GM19372 (cell line): ENCODE measurements at regions not wholly inside any gene's neighbourhood (a gene's known extent, or its start where the extent isn't known, plus 50 kb on each side); places are given as distances from the start of the nearest gene placed in this dataset.
"Not testable (repeated sequence)": the region's sequence is repeated elsewhere in the genome, so short reads cannot be mapped to it uniquely, and the experiment has no call there.

Experiments
- ATAC-seq: cut with Tn5 transposase; IDR thresholded peaks from one replicate; pipeline ENCODE4 v1.9.1; 2021; ENCODE audit warnings: mild to moderate bottlenecking, low read depth, moderate library complexity; ENCODE audit not compliant: unreplicated experiment

DNA sequence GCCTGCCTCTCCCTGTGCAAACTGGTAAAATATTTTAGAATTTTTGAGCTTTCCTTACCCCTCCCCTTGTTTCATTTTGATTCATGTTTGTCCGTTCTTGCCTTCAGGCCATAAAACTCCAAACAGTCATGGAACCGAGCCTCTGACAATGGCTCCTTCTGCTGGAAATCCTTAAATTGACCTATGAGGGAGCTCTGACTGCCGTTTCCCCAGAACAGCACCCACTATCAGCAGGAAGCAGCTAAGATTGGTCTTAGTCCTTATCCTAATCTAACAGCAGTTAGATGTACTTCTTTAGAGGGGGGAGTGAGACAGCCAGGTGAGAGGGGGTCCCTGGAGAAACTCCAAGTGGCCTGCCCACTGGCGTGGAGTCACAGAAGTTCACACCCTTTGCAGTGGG is 106.7 kb downstream of the FAM174A start:
- no peak for ATAC-seq

DNA sequence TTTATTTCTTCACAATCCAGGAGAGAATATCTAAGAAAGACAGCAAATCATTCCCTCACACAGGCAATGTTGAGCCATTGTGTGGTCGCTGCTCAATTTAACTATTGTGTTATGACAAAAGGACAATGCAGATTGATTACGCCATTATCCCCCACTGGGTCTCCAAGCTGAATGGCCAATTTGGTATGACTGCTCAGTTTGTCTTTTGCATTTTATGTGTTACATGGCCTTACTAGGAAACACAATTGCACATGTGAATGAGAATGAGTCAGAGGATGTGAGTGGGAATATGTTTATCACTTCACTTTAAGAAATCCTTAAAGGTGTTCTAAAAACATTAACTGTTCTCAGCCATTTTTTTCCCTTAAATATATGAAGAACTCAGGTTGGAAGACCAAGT is 108.3 kb downstream of the FAM174A start:
- no peak for ATAC-seq

DNA sequence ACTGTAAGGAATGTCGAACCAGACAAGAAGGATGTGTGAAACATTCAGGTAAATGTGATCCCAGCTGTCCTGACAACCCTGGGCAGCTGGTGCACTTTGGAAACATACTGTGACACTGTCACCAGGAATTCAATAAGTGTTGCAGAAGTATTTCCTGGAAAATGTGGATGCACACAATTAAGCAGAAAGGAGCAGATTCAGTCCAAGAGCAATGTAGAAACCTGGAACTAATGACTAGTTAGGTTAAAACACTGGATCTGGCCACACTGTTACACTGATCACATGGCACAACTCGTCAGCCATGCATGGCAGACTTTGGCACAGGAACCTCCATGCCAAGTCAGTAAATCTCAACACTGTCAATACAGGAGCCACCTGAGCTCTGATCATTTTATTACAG is 109.0 kb downstream of the FAM174A start:
- no peak for ATAC-seq

DNA sequence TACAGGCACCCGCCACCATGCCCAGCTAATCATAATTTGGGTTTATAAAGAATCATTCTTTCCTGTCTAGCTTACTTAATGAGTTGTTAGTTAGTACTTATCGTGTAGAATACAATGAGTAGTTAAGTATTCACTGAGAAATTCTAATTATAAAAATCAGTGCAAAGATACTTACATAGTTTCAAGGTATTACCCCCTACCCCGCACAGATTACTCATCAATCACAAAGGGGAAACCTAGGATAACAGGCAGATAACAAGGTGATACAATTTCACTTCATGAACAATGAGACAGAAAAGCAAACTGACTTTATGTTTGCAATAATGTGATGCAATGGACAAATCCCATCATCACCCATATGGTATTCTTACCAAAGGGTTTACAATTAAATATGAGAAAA is 109.6 kb downstream of the FAM174A start:
- ATAC-seq, result no peak

DNA sequence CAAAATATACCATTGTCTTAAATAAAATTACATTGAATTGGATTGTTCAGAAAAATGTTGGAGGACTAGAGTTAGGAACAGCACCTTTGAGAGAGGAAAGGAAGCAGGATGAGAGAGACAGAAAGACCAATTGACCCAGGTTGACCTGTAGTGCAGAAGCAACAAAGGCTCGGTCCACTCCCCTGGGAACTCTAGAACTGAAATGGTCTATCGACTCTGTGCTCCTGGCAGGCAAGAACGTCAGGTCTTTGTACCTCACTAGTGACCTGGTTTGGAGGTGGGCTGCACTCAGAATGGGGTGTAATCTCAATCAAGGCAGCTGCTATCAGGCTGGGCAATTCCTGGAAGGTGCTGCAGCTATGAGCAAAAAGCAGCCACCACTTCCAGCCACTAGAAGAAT is 110.8 kb downstream of the FAM174A start:
- ATAC-seq, result no peak

DNA sequence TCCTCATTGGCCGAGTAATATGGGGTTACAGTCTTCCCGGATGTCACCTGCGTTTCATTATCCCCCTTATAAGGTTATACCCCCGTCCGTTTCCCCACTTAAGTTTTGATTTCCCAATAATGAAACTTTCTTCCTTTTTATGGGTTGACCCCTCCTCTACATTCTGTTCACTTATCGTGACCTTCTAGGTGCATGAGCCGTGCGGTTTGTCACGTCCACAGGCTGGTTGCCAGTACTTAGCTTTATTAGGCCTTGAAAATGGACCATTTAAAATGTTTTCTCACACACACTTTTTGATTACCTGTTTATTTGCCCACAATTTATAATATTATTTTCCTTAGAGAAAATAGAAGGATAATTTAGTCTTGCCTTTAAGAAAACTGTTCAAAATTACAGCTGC is 111.5 kb downstream of the FAM174A start:
- no peak for ATAC-seq

DNA sequence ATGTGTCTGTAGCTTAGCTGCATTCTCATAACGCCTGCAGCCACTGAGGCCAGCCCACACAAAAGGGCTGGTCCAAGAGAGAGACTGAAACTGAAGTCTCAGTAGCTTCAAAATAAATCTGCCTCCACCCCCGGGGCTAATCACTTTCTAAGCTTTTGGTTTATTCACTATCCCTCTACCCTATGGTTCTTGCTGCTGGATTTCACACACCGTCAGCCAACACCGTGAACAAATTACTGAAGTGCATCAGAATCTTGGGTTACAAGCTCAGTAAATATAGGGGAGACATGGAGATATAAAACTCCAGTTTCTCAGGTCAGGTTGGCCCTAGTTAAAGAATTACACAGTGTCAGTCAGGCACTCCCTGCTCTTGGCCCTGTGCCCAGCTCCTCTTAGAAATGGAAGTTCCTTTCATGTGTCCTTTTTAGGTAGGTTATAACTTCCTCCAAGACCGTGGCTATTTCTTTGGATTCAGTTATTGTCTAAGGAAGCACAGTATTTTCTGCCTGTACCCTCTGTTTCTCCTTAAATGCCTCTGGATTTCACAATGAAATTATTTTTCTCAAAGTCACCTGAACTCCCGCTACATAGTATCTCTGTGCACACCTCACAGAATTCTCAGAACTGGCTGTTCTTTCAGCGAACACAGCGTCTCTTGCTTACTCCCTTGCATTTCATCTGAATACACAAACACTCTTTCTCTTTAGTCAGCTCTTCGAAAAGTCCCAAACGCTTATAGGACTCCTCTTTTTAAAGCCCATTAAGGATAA is 112.5 kb downstream of the FAM174A start:
- ATAC-seq, result peak; percentile 87

DNA sequence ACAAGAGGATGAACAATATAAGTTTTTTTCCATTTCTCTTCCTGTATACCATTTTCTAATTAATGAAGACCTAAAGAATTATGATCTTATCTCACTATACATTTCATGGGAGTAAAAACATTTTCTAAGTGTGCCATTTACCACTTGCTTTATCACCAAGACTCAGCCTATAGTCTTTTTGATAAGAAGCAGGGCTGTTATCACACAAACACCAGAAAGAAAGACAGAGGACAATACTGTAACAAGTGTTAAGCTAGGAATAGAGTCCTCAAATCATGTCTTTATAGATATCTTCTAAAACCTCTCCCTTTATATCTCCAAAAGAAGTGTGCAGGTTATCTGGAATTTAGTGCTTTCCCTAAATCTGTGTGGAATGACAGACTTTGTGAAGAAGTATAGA is 119.7 kb downstream of the FAM174A start:
- no peak for ATAC-seq

DNA sequence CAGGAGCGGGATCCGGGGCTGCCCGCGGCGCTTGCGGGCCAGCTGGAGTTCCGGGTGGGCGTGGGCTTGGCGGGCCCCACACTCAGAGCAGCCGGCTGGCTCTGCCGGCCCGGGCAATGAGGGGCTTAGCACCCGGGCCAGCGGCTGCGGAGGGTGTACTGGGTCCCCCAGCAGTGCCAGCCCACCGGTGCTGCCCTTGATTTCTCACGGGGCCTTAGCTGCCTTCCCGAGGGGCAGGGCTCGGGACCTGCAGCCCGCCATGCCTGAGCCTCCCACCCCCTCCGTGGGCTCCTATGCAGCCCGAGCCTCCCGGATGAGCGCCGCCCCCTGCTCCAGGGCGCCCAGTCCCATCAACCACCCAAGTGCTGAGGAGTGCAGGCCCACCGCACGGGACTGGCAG is 121.6 kb downstream of the FAM174A start:
- not testable (repeated sequence) for ATAC-seq

DNA sequence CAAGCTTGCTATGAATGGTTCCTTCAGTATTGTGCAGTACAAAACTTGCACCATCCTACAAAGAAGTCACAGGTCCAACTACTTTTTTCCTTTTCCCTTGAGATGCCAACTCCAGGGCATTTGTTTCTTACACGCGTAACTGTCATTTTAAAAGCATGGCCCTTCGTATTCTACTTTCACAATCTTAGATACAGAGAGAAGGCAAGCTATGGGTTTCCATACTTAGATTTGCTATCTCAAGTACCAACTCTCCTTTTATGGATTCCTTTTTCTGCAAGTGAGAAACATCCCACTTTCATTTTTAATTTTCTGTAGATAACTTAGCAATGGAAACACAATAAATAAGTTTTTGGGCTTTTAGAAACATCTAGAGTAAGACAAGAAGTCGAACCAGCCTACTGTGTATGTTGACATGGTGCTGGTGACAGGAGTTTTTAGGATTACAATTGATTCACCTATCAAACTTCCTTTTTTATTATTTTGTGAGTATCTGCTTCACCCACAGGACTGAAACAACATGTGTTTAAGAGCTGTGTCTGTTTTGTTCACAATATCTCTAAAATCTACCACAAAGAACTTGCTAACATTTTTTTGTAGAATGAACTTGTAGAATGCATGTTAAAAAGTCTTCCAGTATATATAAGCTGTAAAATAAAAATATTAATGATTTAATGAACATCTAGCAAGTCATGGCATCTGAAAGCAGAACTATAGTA is 124.1 kb downstream of the FAM174A start:
- no peak for ATAC-seq

DNA sequence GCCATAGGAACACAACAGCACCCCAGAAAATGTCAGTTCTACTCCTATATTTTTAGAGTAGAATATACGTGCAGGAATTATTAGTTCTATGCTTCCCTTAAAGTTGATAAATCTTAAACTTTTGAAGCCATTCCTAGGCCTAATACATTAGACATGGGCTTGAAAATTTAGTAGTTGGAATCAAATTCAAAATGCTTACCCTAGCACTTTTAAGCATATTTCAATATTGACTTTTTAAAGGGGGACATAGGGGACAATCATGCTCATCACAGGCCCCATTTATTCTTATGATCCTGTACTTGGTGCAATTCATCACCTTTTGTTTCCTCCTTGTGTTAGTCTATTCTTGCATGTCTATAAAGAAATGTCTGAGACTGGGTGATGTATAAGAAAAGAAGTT is 129.0 kb downstream of the FAM174A start:
- no peak for ATAC-seq

DNA sequence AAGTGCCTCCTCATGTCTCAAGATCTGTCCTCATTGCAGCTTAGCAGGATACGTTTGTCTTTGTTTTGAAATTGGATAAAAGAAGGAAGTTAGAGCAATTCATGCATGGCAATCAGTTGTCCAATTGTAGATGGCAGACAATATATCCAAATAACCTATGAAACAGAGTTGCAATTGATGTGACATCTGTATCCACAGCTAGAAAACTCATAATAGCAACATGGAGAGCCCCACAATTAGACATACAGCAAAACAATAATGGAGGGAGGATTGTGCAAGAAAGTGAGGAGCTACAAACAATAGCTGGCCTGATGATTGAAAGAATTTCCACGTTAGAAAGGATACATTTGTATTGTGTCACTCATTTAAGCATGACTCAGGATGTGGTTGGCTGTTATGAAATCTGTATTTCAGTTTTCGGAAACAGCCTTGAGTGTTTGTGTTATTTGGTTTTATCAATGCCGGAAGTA is 132.0 kb downstream of the FAM174A start:
- no peak for ATAC-seq

DNA sequence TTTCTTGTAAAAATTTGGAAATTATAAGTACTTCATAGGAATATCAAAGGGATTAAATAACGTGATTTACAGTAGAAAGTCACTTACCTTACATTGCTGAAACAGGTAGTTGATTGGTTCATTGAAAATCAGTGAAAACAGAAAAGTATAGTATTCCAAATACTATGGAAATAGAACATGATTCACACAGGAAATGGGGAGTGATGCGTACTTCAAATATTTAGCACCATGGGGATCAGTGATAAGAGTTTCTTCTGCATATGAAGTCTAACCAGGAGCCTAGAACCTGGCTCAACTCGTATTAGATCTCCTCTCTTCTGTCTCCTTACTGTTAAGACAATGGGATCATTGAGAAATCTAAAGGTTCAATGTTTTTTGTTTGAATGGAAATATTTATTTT is 133.3 kb downstream of the FAM174A start:
- no peak for ATAC-seq

DNA sequence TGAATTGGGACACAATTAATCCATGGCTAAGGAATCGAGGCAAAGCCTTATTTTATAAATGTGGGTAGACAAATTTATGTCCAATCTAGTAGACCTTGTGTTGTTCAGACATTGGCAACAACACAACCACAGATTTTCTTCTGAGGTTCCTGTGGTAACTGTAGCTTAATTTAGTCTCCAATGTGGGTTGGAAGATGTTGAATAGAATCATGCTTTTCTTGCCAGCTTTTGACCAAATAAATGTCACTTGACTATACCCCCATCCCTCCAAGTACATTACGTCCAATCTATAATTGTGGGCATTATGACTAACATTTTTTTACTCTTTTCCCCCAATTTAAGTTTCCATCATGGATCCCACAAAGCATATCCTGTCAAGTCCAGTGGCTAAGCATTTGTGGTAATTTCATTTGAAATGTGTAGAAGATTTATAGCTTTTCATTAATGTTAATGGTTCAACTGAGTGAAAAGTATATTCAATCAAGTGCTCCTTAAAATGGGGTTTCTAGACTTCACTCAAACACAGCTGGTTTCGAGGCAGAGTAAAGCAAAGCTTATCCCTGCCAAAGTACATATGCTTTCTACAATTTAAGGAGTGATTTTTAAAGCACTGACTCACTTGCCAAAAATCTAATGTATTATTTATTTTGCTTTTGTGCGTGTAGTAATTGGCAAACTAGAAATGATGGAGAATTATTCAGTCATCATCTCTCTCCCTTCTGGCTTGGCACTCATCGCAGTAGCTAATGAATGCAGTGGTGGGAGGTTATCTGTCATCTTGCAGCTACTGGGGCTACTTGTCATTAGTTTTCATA is 141.8 kb downstream of the FAM174A start:
- ATAC-seq, result no peak

DNA sequence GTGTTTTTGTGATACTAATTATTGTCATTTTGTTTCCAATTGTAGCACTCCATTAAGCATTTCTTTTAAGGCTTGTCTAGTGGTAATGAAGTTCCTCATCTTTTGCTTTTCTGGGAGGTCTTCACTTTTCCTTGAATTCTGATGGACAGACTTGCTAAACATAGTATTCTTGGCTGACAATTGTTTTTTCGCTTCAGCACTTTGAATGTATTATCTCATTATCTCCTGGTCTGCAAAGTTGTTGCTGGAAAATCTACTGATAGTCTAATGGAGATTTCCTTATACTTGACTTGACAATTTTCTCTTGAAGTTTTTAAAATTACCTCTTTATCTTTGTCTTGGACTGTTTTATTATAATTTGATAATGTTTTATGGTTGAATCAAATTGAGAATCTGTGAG is 147.5 kb downstream of the FAM174A start:
- ATAC-seq, result no peak

DNA sequence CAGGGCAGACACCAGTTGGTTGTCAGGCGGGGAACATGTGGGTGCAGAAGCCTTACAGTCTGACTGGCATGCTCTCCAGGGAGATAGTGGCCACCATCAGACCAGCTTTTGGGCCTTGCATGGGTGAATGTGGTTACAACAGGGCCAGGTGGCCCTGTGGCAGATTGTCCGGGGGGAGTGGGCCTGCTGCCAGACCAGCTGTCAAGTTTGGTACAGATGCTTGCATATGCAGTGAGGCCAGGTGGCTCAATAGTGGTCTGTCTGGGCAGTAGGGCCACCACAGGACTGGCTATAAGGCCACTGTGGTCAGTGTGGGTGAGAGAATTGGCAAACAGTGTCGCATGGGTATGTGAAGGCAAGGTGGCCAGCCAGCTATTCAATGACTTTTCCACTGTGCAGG is 148.7 kb downstream of the FAM174A start:
- no peak for ATAC-seq

DNA sequence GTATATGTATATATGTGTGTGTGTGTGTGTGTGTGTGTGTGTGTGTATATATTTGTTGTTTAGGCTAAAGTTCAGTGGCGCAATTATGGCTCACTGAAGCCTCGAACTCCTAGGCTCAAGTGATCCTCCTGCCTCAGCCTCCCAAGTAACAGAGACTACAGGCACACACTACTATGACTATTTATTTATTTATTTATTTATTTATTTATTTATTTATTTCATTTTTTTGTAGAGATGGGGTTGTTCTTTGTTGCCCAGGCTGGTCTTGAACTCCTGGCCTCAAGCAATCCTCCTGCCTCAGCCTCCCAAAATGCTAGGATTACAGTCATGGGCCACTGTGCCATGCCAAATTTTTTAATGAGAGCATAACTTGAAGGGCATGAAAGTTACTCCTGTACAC is 149.9 kb downstream of the FAM174A start:
- ATAC-seq, result not testable (repeated sequence)

DNA sequence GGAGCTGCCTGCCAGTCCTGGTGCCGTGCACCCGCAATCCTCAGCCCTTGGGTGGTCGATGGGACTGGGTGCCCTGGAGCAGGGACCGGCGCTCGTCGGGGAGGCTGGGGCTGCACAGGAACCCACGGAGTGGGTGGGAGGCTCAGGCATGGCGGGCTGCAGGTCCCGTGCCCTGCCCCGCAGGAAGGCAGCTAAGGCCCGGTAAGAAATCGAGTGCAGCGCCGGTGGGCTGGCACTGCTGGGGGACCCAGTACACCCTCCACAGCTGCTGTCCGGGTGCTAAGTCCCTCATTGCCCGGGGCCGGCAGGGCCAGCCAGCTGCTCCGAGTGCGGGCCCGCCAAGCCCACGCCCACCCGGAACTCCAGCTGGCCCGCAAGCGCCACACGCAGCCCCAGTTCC is 153.7 kb downstream of the FAM174A start:
- not testable (repeated sequence) for ATAC-seq

DNA sequence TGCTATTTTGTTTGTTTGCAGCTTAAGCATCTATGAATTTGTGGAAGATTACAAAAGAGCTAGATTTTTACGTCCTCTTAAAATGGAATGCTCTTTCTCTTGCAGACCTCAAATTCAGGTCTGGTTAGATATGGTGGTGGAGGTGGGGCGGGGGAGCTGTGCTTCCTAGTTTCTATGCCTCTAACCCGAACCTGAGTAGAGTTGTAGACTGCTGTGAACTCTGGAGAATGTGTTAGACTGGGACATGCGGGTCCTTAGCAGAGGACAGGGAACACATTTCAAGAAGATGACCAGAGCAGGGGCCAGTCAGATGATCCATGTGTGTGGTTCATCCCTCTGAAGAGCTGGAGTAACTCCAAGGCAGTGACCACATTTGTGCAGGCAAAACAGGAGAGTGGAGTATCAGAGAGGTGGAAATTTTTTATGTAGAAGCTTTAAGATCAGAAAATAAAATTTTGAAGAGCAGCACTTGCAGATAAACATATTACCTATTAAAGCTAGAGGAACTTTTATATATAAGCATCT is 154.9 kb downstream of the FAM174A start:
- no peak for ATAC-seq

DNA sequence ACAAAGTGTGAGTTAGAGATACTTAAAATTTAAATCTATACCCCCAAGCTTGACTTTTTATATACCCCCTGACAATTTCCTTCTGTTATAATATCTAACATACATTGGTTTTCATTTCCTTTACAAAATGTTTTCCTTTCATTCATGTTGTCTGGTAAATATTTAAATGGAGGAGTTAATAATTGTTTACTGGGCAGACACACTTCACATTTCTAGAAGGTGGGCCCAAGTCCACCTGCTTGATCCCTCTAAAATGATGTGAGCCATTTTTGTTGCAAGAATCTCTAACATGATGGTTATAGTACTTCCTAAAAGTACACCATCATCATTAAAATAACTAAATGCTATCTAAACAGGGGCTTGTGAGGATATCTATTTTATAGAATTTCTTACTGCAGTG is 155.9 kb downstream of the FAM174A start:
- ATAC-seq, result no peak

DNA sequence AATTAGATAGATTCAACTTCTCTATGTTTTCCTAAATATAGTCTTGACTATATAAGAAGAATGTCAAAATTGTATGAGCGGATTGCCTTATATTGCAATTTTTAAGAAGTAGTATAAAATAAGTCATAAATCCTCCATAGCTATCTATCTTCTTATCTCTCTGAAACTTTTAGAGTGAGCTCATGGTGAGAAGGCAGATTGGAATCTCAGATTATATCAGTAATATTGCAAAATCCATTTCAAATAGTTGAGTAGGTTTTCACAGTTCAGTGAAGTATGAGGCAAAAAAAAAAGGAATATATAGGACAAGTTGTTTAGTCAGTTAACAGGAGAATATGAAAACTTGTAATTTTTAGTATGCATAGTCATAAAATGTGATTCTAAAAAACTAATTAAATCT is 156.4 kb downstream of the FAM174A start:
- ATAC-seq, result no peak
